HG03439 (cell line): ENCODE measurements at regions not wholly inside any gene's neighbourhood (a gene's known extent, or its start where the extent isn't known, plus 50 kb on each side); places are given as distances from the start of the nearest gene placed in this dataset.
"Not testable (repeated sequence)": the region's sequence is repeated elsewhere in the genome, so short reads cannot be mapped to it uniquely, and the experiment has no call there.

ENCODE experiments used
- ATAC-seq: cut with Tn5 transposase; IDR thresholded peaks from one replicate; pipeline ENCODE4 v1.9.1; 2021; ENCODE audit warnings: mild to moderate bottlenecking, moderate library complexity; ENCODE audit not compliant: unreplicated experiment

DNA sequence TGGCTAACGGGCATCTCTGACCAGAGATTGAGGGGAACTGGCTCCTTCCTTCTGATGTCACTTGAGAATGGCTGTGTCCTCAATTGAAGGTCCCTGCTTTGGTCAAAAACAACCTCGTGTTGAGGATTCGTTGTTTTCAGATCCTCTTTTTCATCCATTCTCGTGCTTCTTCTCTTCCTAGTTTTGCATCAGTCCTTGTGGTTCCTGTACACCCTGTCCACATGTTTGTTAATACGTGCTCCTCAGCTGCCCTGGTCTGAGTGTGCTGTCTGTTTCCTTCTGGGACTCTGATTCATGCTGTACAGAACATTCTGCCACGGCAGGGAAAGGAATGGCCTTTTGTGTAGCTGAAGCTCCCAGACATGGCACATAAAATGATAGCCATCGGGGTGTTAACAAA, 863.2 kb upstream of the GOT2 start:
- no peak for ATAC-seq

- ATAC-seq, result no peak
These were observed 862.6 kb upstream of the GOT2 start for GRCh38 chr16:59596693-59597092.

GRCh38 chr16:59593194-59593661, 859.1 kb upstream of the GOT2 start:
- ATAC-seq, result no peak

GRCh38 chr16:59591480-59591879, 857.4 kb upstream of the GOT2 start:
- ATAC-seq, result no peak

DNA sequence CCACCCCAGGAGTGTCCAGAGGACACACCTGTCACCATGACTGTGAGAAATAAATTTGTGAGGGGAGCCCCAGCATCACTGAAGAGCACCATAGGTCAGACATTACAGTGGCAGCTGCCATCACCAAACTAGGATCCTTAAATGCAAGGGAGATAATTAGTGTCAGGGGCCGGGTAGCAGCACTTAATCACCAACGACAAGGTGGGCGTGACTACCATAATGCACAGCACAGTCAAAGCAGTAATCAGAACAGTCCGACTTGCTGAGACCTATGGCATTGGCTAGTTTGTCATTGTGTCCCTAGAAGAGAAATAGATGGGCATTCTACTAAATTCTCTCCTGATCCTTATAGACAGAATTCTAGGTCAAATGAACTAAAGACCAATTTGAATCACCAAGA, 856.7 kb upstream of the GOT2 start:
- ATAC-seq, result no peak

GRCh38 chr16:59586331-59586730, 852.2 kb upstream of the GOT2 start:
- no peak for ATAC-seq

GRCh38 chr16:59574296-59574695, 840.2 kb upstream of the GOT2 start:
- no peak for ATAC-seq

- ATAC-seq, result no peak
These were observed 839.6 kb upstream of the GOT2 start for GRCh38 chr16:59573528-59574271.

GRCh38 chr16:59567496-59567895, 833.4 kb upstream of the GOT2 start:
- no peak for ATAC-seq

- no peak for ATAC-seq
These were observed 832.3 kb upstream of the GOT2 start for GRCh38 chr16:59566446-59566845.

- no peak for ATAC-seq
These were observed 824.6 kb upstream of the GOT2 start for GRCh38 chr16:59558679-59559078.

- no peak for ATAC-seq
These were observed 818.0 kb upstream of the GOT2 start for GRCh38 chr16:59552164-59552563.

- ATAC-seq, result no peak
These were observed 811.6 kb upstream of the GOT2 start for GRCh38 chr16:59545721-59546120.

- no peak for ATAC-seq
These were observed 809.5 kb upstream of the GOT2 start for GRCh38 chr16:59543641-59544040.

DNA sequence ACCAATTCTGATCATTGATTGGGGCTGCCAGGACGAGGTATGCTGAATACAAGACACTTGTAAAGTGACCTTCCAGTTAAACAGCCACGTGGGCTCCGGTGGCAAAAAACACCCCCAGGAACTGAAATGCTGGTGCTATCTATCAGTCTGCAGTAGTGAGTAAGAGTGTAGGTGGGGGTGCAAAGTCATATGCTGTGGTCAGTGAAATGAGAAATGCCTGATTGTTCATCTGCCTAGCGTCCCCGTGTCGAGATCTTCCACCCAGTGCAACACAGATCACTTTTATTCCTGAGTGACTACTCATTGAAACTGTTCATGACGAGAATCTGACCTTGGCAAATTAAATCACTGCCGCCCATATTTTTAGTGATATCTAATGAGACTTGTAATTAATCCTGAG, 806.5 kb upstream of the GOT2 start:
- no peak for ATAC-seq

- ATAC-seq, result no peak
These were observed 801.2 kb upstream of the GOT2 start for GRCh38 chr16:59535298-59535697.

DNA sequence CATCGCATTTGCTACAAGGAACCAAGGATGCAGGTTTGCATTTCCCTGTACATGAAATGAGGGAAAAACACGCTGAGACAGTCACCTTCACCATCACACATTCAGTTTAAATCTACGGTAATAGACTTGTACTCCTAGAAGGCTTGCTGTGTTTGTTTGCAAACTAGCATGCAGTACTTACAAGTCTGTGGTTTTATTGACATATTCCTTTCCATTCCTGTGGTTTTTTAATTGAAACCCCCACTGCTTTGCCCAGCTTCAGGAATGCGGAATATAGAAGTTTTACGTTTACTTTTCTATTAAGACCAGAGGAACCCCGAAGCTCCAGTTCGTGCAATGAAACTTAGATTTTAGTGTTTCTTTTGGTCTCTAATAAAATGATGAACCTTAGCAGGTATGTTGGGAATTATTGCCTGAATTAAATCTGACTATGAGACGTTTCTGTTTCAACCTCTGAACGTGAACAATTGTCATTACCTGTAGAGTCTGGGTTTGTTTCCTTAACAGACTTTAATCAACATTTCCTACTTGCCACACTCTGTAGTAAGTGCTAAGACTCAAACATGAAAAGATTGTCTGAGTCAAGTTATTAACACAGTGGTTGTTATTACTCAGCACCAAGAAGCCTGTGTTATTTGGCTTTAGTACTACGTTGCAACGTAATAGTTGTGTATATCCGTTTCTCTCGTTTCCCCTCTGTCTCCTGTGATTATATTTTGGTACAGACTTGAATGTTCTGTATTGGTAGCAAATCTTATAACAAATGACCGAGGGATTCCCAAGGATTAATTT, 793.3 kb upstream of the GOT2 start:
- no peak for ATAC-seq

DNA sequence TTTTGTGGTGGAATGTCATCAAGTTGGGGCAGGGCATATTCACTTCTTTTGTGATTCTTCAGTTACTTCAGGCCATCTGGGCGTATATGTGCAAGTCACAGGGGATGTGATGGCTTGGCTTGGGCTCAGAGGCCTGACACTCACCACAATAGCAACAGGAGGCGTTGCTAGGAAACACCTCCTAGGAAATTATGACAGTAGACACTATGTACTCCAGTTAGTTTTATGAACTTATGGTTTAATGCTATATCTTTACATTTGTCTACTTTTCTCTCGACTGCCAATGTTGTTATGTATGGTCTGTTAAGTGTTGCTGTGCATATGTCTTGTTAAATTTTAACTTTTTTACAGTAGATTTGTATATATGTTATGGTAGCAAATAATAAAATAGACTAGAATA, 788.7 kb upstream of the GOT2 start:
- no peak for ATAC-seq

DNA sequence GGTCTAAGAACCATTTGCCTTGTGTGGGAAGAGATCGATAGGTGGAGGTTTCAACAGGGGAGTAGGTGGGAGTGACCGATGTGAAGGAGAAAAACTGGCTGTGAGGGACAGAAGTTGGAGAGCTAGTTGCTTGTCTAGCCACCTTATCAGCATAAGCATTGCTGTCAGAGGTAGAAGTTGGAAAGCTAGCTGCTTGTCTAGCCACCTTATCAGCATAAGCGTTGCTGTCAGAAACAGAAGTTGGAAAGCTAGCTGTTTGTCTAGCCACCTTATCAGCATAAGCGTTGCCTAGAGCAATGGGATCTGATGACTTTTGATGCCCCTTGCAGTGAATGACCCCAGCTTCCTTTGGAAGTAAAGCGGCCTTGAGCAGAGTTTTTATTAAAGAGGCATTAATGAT, 784.6 kb upstream of the GOT2 start:
- not testable (repeated sequence) for ATAC-seq

- ATAC-seq, result no peak
These were observed 780.5 kb upstream of the GOT2 start for GRCh38 chr16:59514651-59515050.

- no peak for ATAC-seq
These were observed 775.9 kb upstream of the GOT2 start for GRCh38 chr16:59510008-59510424.

DNA sequence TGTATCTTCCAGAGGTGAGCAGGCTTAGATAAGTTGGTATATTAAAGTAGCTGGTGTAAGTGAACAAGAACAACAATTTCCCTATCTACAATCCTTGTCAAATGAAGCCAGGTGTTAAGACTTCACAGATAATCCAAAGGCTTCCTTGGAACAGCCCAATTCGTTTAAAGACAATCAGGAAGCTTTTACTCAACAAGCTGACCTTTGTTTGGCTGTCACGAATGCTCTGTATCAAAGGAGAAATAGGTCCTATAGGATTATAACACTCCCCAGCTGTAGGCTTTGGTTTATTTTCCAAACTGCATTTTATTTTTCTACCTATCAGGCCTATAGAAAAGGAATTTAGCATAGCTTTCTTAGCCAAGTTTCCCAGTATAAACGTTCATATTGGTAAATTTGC, 766.5 kb upstream of the GOT2 start:
- no peak for ATAC-seq
